ENCODE measurements at regions not wholly inside any gene's neighbourhood (a gene's known extent, or its start where the extent isn't known, plus 50 kb on each side); places are given as distances from the start of the nearest gene placed in this dataset.

GRCh38 chr1:221622389-221622788, 119.5 kb downstream of the DUSP10 start:
- TF ChIP-seq PKNOX1 (IDR thresholded peaks at IDR 0.05), result no peak
- TF ChIP-seq ELF4 (IDR thresholded peaks at IDR 0.05), result no peak
- no peak for TF ChIP-seq NFRKB (IDR thresholded peaks at IDR 0.05)
- no peak for TF ChIP-seq TARDBP (IDR thresholded peaks at IDR 0.05)
- no peak for TF ChIP-seq FOXK2 (IDR thresholded peaks at IDR 0.05)
- no peak for TF ChIP-seq SP1 (IDR thresholded peaks at IDR 0.05)
- no peak for TF ChIP-seq ARNT (IDR thresholded peaks at IDR 0.05)
- no peak for TF ChIP-seq FOXM1 (IDR thresholded peaks at IDR 0.05; ENCODE audit: borderline replicate concordance)
- no peak for TF ChIP-seq FOXA1 (IDR thresholded peaks at IDR 0.05)
- TF ChIP-seq SUZ12 (IDR thresholded peaks at IDR 0.05), result no peak
- no peak for TF ChIP-seq ZNF384 (IDR thresholded peaks at IDR 0.05)
- TF ChIP-seq BHLHE40 (IDR thresholded peaks at IDR 0.05; ENCODE audit: borderline replicate concordance), result no peak

All from HEK293T (cell line).